ENCODE measurements at regions not wholly inside any gene's neighbourhood (a gene's known extent, or its start where the extent isn't known, plus 50 kb on each side); places are given as distances from the start of the nearest gene placed in this dataset.

GRCh38 chr4:123077330-123077729 is 154.9 kb upstream of the NUDT6 start:
- no peaks in the 10 kb centered on the region for H3K79me2 ChIP-seq (ENCODE audit: insufficient read depth, low read length)
- H3K27ac ChIP-seq (ENCODE audit: low read length), result no peak overlapping the region
- no peak overlapping the region for H2AFZ ChIP-seq (ENCODE audit: low read depth, low read length)
- H3K27me3 ChIP-seq (ENCODE audit: insufficient read depth, low read length, poor library complexity), result no peaks in the 10 kb centered on the region
- ATAC-seq (ENCODE audit: insufficient read depth, low read depth) (no peak), DNase-seq (no peak)
- TF ChIP-seq EZH2 (IDR thresholded peaks at IDR 0.05; ENCODE audit: borderline replicate concordance, low read depth, low read length, severe bottlenecking), result no peak
- TF ChIP-seq CTCF (IDR thresholded peaks at IDR 0.05; ENCODE audit: borderline replicate concordance, extremely low read depth, low read length, poor library complexity, severe bottlenecking), result no peak
- H3K4me3 ChIP-seq (ENCODE audit: low read depth in 1 of 2, low read length in 2 of 2), result no peak overlapping the region
- no peaks in the 10 kb centered on the region for H3K4me1 ChIP-seq (ENCODE audit: insufficient read depth, low read length)
- H3K36me3 ChIP-seq (ENCODE audit: insufficient read depth, low read length), result peaks cover 10% of the 10 kb centered on the region; the same call in 1 of the 2 replicates
- no peak overlapping the region for H3K4me2 ChIP-seq (ENCODE audit: insufficient read depth, low read length)
- no peak overlapping the region for H3K9ac ChIP-seq (ENCODE audit: low read depth, low read length)
- no peaks in the 10 kb centered on the region for H3K9me3 ChIP-seq (ENCODE audit: insufficient read depth, low read length, severe bottlenecking)
- no peaks in the 10 kb centered on the region for H4K20me1 ChIP-seq (ENCODE audit: insufficient read depth, low read length)

- DNase-seq, result no peak
- Histone ChIP-seq H3K9me3 (ENCODE audit: insufficient read depth, low read length, severe bottlenecking) (no peaks in the 10 kb centered on the region), H3K4me1 (ENCODE audit: insufficient read depth, low read length) (no peaks in the 10 kb centered on the region), H2AFZ (ENCODE audit: low read depth, low read length) (no peak overlapping the region), H3K27me3 (ENCODE audit: insufficient read depth, low read length, poor library complexity) (no peaks in the 10 kb centered on the region), H3K4me3 (ENCODE audit: low read depth in 1 of 2, low read length in 2 of 2) (no peak overlapping the region), H3K9ac (ENCODE audit: low read depth, low read length) (no peak overlapping the region), H3K27ac (ENCODE audit: low read length) (no peak overlapping the region), H3K36me3 (ENCODE audit: insufficient read depth, low read length) (peaks cover 10% of the 10 kb centered on the region; the same call in 1 of the 2 replicates), H3K79me2 (ENCODE audit: insufficient read depth, low read length) (no peaks in the 10 kb centered on the region), H4K20me1 (ENCODE audit: insufficient read depth, low read length) (no peaks in the 10 kb centered on the region), H3K4me2 (ENCODE audit: insufficient read depth, low read length) (no peak overlapping the region)
- ATAC-seq (ENCODE audit: insufficient read depth, low read depth), result no peak
- TF ChIP-seq CTCF (IDR thresholded peaks at IDR 0.05; ENCODE audit: borderline replicate concordance, extremely low read depth, low read length, poor library complexity, severe bottlenecking) (no peak), EZH2 (IDR thresholded peaks at IDR 0.05; ENCODE audit: borderline replicate concordance, low read depth, low read length, severe bottlenecking) (no peak)
Measured at GRCh38 chr4:123081971-123082370, 159.6 kb upstream of the NUDT6 start.

GRCh38 chr4:123083646-123084045 is 161.2 kb upstream of the NUDT6 start:
- peaks cover 10% of the 10 kb centered on the region; the same call in 1 of the 2 replicates for H3K36me3 ChIP-seq (ENCODE audit: insufficient read depth, low read length)
- H2AFZ ChIP-seq (ENCODE audit: low read depth, low read length), result no peak overlapping the region
- no peaks in the 10 kb centered on the region for H3K79me2 ChIP-seq (ENCODE audit: insufficient read depth, low read length)
- DNase-seq (no peak), ATAC-seq (ENCODE audit: insufficient read depth, low read depth) (no peak)
- H3K4me1 ChIP-seq (ENCODE audit: insufficient read depth, low read length), result no peaks in the 10 kb centered on the region
- TF ChIP-seq CTCF (IDR thresholded peaks at IDR 0.05; ENCODE audit: borderline replicate concordance, extremely low read depth, low read length, poor library complexity, severe bottlenecking) (no peak), EZH2 (IDR thresholded peaks at IDR 0.05; ENCODE audit: borderline replicate concordance, low read depth, low read length, severe bottlenecking) (no peak)
- H3K9me3 ChIP-seq (ENCODE audit: insufficient read depth, low read length, severe bottlenecking), result no peaks in the 10 kb centered on the region
- H3K4me3 ChIP-seq (ENCODE audit: low read depth in 1 of 2, low read length in 2 of 2), result no peak overlapping the region
- no peak overlapping the region for H3K27ac ChIP-seq (ENCODE audit: low read length)
- no peaks in the 10 kb centered on the region for H4K20me1 ChIP-seq (ENCODE audit: insufficient read depth, low read length)
- no peak overlapping the region for H3K4me2 ChIP-seq (ENCODE audit: insufficient read depth, low read length)
- no peak overlapping the region for H3K9ac ChIP-seq (ENCODE audit: low read depth, low read length)
- no peaks in the 10 kb centered on the region for H3K27me3 ChIP-seq (ENCODE audit: insufficient read depth, low read length, poor library complexity)

GRCh38 chr4:123088501-123088900 is 166.1 kb upstream of the NUDT6 start:
- no peak for ATAC-seq (ENCODE audit: insufficient read depth, low read depth)
- H4K20me1 ChIP-seq (ENCODE audit: insufficient read depth, low read length), result no peaks in the 10 kb centered on the region
- H3K27ac ChIP-seq (ENCODE audit: low read length), result no peak overlapping the region
- H3K79me2 ChIP-seq (ENCODE audit: insufficient read depth, low read length), result no peaks in the 10 kb centered on the region
- H3K27me3 ChIP-seq (ENCODE audit: insufficient read depth, low read length, poor library complexity), result no peaks in the 10 kb centered on the region
- H3K4me1 ChIP-seq (ENCODE audit: insufficient read depth, low read length), result no peaks in the 10 kb centered on the region
- no peak overlapping the region for H2AFZ ChIP-seq (ENCODE audit: low read depth, low read length)
- no peak overlapping the region for H3K9ac ChIP-seq (ENCODE audit: low read depth, low read length)
- H3K9me3 ChIP-seq (ENCODE audit: insufficient read depth, low read length, severe bottlenecking), result no peaks in the 10 kb centered on the region
- no peak for DNase-seq
- H3K4me3 ChIP-seq (ENCODE audit: low read depth in 1 of 2, low read length in 2 of 2), result no peak overlapping the region
- TF ChIP-seq CTCF (IDR thresholded peaks at IDR 0.05; ENCODE audit: borderline replicate concordance, extremely low read depth, low read length, poor library complexity, severe bottlenecking) (no peak), EZH2 (IDR thresholded peaks at IDR 0.05; ENCODE audit: borderline replicate concordance, low read depth, low read length, severe bottlenecking) (no peak)
- H3K36me3 ChIP-seq (ENCODE audit: insufficient read depth, low read length), result peaks cover 24% of the 10 kb centered on the region
- no peak overlapping the region for H3K4me2 ChIP-seq (ENCODE audit: insufficient read depth, low read length)
